Dendritic cell treated with granulocyte-macrophage colony-stimulating factor and Interleukin-4, amounts not matched to agents 40 ng/mL and 50 ng/mL, for 4 days (primary cell): ENCODE measurements at regions not wholly inside any gene's neighbourhood (a gene's known extent, or its start where the extent isn't known, plus 50 kb on each side); places are given as distances from the start of the nearest gene placed in this dataset.

ENCODE experiments used
- H3K27ac Mint-ChIP-seq: one replicate; pipeline ENCODE4 v1.8.0; 2022; ENCODE audit warnings: mild to moderate bottlenecking, mixed read lengths
- H3K27me3 Mint-ChIP-seq: one replicate; pipeline ENCODE4 v1.8.0; 2022; ENCODE audit warnings: mild to moderate bottlenecking, mixed read lengths
- H3K36me3 Mint-ChIP-seq: one replicate; pipeline ENCODE4 v1.8.0; 2022; ENCODE audit warnings: low read depth, mixed read lengths
- H3K4me1 Mint-ChIP-seq: one replicate; pipeline ENCODE4 v1.8.0; 2022; ENCODE audit warnings: low read depth, mixed read lengths
- H3K4me3 Mint-ChIP-seq: one replicate; pipeline ENCODE4 v1.8.0; 2022; ENCODE audit warnings: mild to moderate bottlenecking, moderate library complexity, mixed read lengths
- H3K9me3 Mint-ChIP-seq: one replicate; pipeline ENCODE4 v1.8.0; 2022; ENCODE audit warnings: mixed read lengths
- intact Hi-C: fragments of 100-400 bp; cut with micrococcal nuclease; formaldehyde crosslinking; loops from one replicate; pipeline ENCODE4 v1.15.0; 2022

GRCh38 chr18:8962192-8962779, 140.2 kb upstream of the NDUFV2 start:
- no peaks in the 10 kb centered on the region for H3K36me3 Mint-ChIP-seq
- intact Hi-C loops: no loop called here

DNA sequence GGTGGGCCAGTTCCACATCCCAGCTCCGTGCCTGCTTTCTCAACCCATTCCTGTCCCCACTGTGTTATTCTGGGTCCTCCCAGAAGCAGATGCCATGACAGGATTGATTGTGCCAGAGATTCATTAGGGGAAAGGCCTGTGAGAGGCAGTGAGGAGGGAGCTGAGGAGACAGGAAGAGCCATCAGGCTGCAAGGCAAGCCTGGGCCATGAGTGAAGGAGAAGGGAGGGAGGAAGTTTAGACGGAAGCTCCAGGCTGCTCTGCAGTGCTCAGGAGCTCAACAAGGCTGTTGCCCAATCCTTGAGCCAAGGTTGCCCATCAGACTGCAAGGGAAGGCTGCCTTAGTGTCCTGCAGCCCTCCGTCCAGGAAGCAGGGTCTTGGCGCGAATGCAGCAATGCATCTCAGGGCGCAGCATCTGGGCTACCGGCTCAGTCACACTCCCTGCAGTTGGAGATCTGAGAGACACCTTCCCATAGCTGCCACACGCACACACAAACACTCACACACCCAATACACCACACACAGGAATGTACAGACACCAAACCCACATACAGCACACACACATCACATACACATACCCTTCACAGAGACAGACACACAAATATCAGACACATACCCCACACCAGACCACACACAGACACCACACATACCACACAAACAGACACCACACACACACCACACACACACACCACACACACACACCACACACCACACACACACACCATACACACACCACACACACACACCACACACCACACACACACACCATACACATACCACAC, 139.5 kb upstream of the NDUFV2 start:
- Mint-ChIP-seq H3K4me3 (no peak overlapping the region), H3K4me1 (peaks cover 49% of the 10 kb centered on the region), H3K27ac (peak overlapping the region; percentile 10), H3K27me3 (peaks cover 8% of the 10 kb centered on the region), H3K9me3 (no peaks in the 10 kb centered on the region), H3K36me3 (no peaks in the 10 kb centered on the region)
- intact Hi-C loops: no loop called here

More at GRCh38 chr18:8962192-8962779, 140.2 kb upstream of the NDUFV2 start:
- H3K27ac Mint-ChIP-seq: peak overlapping the region; percentile 10
- H3K9me3 Mint-ChIP-seq: no peaks in the 10 kb centered on the region
- peaks cover 9% of the 10 kb centered on the region for H3K27me3 Mint-ChIP-seq
- no peak overlapping the region for H3K4me3 Mint-ChIP-seq
- H3K4me1 Mint-ChIP-seq: peaks cover 42% of the 10 kb centered on the region

GRCh38 chr18:8963876-8964275, 138.6 kb upstream of the NDUFV2 start:
- H3K27me3 Mint-ChIP-seq: peaks cover 3% of the 10 kb centered on the region
- intact Hi-C loops: no loop called here
- H3K36me3 Mint-ChIP-seq: no peaks in the 10 kb centered on the region
- no peak overlapping the region for H3K4me3 Mint-ChIP-seq
- H3K9me3 Mint-ChIP-seq: no peaks in the 10 kb centered on the region
- peaks cover 58% of the 10 kb centered on the region for H3K4me1 Mint-ChIP-seq
- peak overlapping the region; percentile 50 for H3K27ac Mint-ChIP-seq

- H3K4me1 Mint-ChIP-seq: peaks cover 68% of the 10 kb centered on the region
- H3K27me3 Mint-ChIP-seq: no peaks in the 10 kb centered on the region
- H3K36me3 Mint-ChIP-seq: no peaks in the 10 kb centered on the region
- intact Hi-C loops: no loop called here
- peak overlapping the region; percentile 44 for H3K27ac Mint-ChIP-seq
- no peaks in the 10 kb centered on the region for H3K9me3 Mint-ChIP-seq
- H3K4me3 Mint-ChIP-seq: no peak overlapping the region
Observed at GRCh38 chr18:8965398-8965797, 137.1 kb upstream of the NDUFV2 start.

GRCh38 chr18:8966821-8967220, 135.7 kb upstream of the NDUFV2 start:
- Mint-ChIP-seq H3K27me3 (no peaks in the 10 kb centered on the region), H3K4me1 (peaks cover 72% of the 10 kb centered on the region), H3K27ac (peak overlapping the region; percentile 80), H3K9me3 (no peaks in the 10 kb centered on the region), H3K4me3 (peak overlapping the region; percentile 1), H3K36me3 (no peaks in the 10 kb centered on the region)
- intact Hi-C loops: no loop called here

GRCh38 chr18:8967573-8967972, 134.9 kb upstream of the NDUFV2 start:
- H3K4me3 Mint-ChIP-seq: no peak overlapping the region
- no peaks in the 10 kb centered on the region for H3K9me3 Mint-ChIP-seq
- H3K27me3 Mint-ChIP-seq: peaks cover 2% of the 10 kb centered on the region
- H3K36me3 Mint-ChIP-seq: no peaks in the 10 kb centered on the region
- peaks cover 70% of the 10 kb centered on the region for H3K4me1 Mint-ChIP-seq
- intact Hi-C loops: no loop called here
- H3K27ac Mint-ChIP-seq: peak overlapping the region; percentile 80

DNA sequence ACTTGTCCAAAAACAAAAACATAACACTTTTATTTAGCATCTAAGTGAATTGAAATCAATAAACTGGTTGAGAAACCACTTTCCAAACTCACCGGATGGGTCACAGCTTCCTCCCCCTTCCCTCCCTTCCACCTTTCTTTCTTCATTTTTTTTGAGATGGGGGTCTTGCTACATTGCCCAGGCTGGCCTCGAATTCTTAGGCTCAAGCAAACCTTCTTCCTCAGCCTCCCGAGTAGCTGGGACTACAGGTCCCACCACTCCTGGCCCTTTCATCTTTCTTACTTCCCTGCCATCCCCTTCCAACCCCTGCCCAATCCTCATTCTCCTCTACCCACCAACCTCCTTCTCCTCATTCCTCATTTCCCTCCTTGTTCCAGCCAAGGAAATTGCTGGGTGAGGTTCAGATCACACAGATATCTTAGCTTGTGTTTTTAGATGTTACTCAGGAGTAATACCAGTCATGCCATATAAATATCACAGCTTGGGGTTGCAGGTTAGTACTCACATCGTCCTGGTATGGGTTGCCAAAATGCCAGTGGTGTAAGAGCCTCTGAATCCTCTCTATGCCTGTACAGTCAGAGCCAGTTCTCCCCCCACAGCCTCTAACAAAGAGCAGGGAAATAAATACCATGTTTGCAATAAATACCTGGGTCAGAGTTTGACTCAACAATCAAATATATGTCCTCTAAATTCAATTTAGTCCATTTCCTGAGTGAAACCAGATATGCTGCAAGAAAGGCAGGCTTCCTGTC, 132.7 kb upstream of the NDUFV2 start:
- Mint-ChIP-seq H3K27me3 (peaks cover 14% of the 10 kb centered on the region), H3K36me3 (no peaks in the 10 kb centered on the region), H3K9me3 (peaks cover 9% of the 10 kb centered on the region), H3K27ac (peak overlapping the region; percentile 4), H3K4me3 (no peak overlapping the region), H3K4me1 (peaks cover 48% of the 10 kb centered on the region)
- intact Hi-C loops: no loop called here

GRCh38 chr18:8970843-8971242, 131.7 kb upstream of the NDUFV2 start:
- H3K27ac Mint-ChIP-seq: peak overlapping the region; percentile 21
- intact Hi-C loops: no loop called here
- H3K4me3 Mint-ChIP-seq: no peak overlapping the region

GRCh38 chr18:8972116-8972515, 130.4 kb upstream of the NDUFV2 start:
- intact Hi-C loops: no loop called here
- Mint-ChIP-seq H3K4me3 (no peak overlapping the region), H3K36me3 (no peaks in the 10 kb centered on the region), H3K27ac (no peak overlapping the region), H3K27me3 (peaks cover 16% of the 10 kb centered on the region), H3K9me3 (peaks cover 9% of the 10 kb centered on the region), H3K4me1 (peaks cover 32% of the 10 kb centered on the region)

More at GRCh38 chr18:8970843-8971242, 131.7 kb upstream of the NDUFV2 start:
- Mint-ChIP-seq H3K9me3 (peaks cover 9% of the 10 kb centered on the region), H3K36me3 (no peaks in the 10 kb centered on the region), H3K27me3 (peaks cover 16% of the 10 kb centered on the region), H3K4me1 (peaks cover 41% of the 10 kb centered on the region)

- Mint-ChIP-seq H3K36me3 (no peaks in the 10 kb centered on the region), H3K9me3 (peaks cover 9% of the 10 kb centered on the region), H3K4me3 (no peak overlapping the region), H3K27me3 (peaks cover 16% of the 10 kb centered on the region), H3K4me1 (peaks cover 12% of the 10 kb centered on the region), H3K27ac (no peak overlapping the region)
- intact Hi-C loops: no loop called here
Observed at GRCh38 chr18:8974279-8974678, 128.2 kb upstream of the NDUFV2 start.

GRCh38 chr18:8974696-8975095, 127.8 kb upstream of the NDUFV2 start:
- no peaks in the 10 kb centered on the region for H3K36me3 Mint-ChIP-seq
- no peak overlapping the region for H3K27ac Mint-ChIP-seq
- peaks cover 12% of the 10 kb centered on the region for H3K4me1 Mint-ChIP-seq
- H3K27me3 Mint-ChIP-seq: peaks cover 16% of the 10 kb centered on the region
- H3K4me3 Mint-ChIP-seq: no peak overlapping the region
- intact Hi-C loops: no loop called here
- peaks cover 9% of the 10 kb centered on the region for H3K9me3 Mint-ChIP-seq

GRCh38 chr18:8975624-8976023, 126.9 kb upstream of the NDUFV2 start:
- no peak overlapping the region for H3K4me3 Mint-ChIP-seq
- peaks cover 16% of the 10 kb centered on the region for H3K27me3 Mint-ChIP-seq
- peaks cover 7% of the 10 kb centered on the region for H3K4me1 Mint-ChIP-seq
- no peaks in the 10 kb centered on the region for H3K36me3 Mint-ChIP-seq
- H3K9me3 Mint-ChIP-seq: peaks cover 9% of the 10 kb centered on the region
- intact Hi-C loops: no loop called here
- no peak overlapping the region for H3K27ac Mint-ChIP-seq

- Mint-ChIP-seq H3K36me3 (no peaks in the 10 kb centered on the region), H3K4me1 (peaks cover 5% of the 10 kb centered on the region), H3K27ac (no peak overlapping the region), H3K27me3 (peaks cover 16% of the 10 kb centered on the region), H3K4me3 (no peak overlapping the region), H3K9me3 (peaks cover 9% of the 10 kb centered on the region)
- intact Hi-C loops: no loop called here
Observed at GRCh38 chr18:8976606-8977005, 125.9 kb upstream of the NDUFV2 start.

- Mint-ChIP-seq H3K4me1 (peaks cover 5% of the 10 kb centered on the region), H3K27me3 (peaks cover 15% of the 10 kb centered on the region), H3K27ac (no peak overlapping the region), H3K9me3 (peaks cover 9% of the 10 kb centered on the region), H3K4me3 (no peak overlapping the region), H3K36me3 (no peaks in the 10 kb centered on the region)
- intact Hi-C loops: no loop called here
Observed at GRCh38 chr18:8977166-8977565, 125.3 kb upstream of the NDUFV2 start.
